CD4-positive, alpha-beta memory T cell (primary cell): ENCODE measurements at regions not wholly inside any gene's neighbourhood (a gene's known extent, or its start where the extent isn't known, plus 50 kb on each side); places are given as distances from the start of the nearest gene placed in this dataset.
A peak's percentile ranks its signal among the peaks of the same experiment; 100 is the strongest.

Experiments
- CTCF ChIA-PET: fragments of 350-600 bp; sonication (Branson Sonifier 250); formaldehyde crosslinking; loops from one replicate; lab custom pipeline; 2021; ENCODE audit warnings: inconsistent platforms; ENCODE audit not compliant: partially characterized antibody; lab: Charles Lee
- POLR2A ChIA-PET: fragments of 350-600 bp; sonication (Branson Sonifier 250); formaldehyde crosslinking; loops from one replicate; lab custom pipeline; 2021; ENCODE audit not compliant: partially characterized antibody; lab: Charles Lee
- DNase-seq, 5 donors: peaks; one replicate each; pipeline versions ENCODE4 v3.0.0 to v3.0.0-alpha.2; 2020 to 2022; ENCODE audit warnings: mixed read lengths in 1 of 5
- H3K27ac ChIP-seq: one replicate; pipeline ENCODE4 v1.7.0; 2013; ENCODE audit warnings: low read depth, low read length
- H3K27me3 ChIP-seq: 2 replicates; pipeline ENCODE4 v1.7.0; 2013; ENCODE audit warnings: mild to moderate bottlenecking, low read length, moderate library complexity; ENCODE audit not compliant: insufficient read depth
- H3K36me3 ChIP-seq: 2 replicates; pipeline ENCODE4 v1.7.0; 2013; ENCODE audit warnings: mild to moderate bottlenecking, low read length, moderate library complexity; ENCODE audit not compliant: insufficient read depth
- H3K4me1 ChIP-seq: 2 replicates; pipeline ENCODE4 v1.7.0; 2013; ENCODE audit warnings: mild to moderate bottlenecking, low read length, moderate library complexity; ENCODE audit not compliant: insufficient read depth
- H3K4me3 ChIP-seq, 2 donors: one replicate each; pipeline ENCODE4 v1.7.0; 2013; ENCODE audit warnings: low read length in 2 of 2, mild to moderate bottlenecking in 1 of 2
- H3K9me3 ChIP-seq, 2 donors: one replicate each; pipeline ENCODE4 v1.7.0; 2013; ENCODE audit warnings: low read length in 2 of 2, control low read depth in 1 of 2; ENCODE audit not compliant: control insufficient read depth in 1 of 2
- H3K27ac Mint-ChIP-seq, 7 donors: one replicate each; pipeline ENCODE4 v1.8.0; 2020 to 2021; ENCODE audit warnings: mixed read lengths in 7 of 7, mild to moderate bottlenecking in 6 of 7, inconsistent platforms in 3 of 7, moderate library complexity in 3 of 7
- H3K27me3 Mint-ChIP-seq, 2 donors: one replicate each; pipeline ENCODE4 v1.8.0; 2020 to 2021; ENCODE audit warnings: mixed read lengths in 2 of 2
- H3K36me3 Mint-ChIP-seq, 2 donors: one replicate each; pipeline ENCODE4 v1.8.0; 2020 to 2021; ENCODE audit warnings: mixed read lengths in 2 of 2, inconsistent platforms in 1 of 2, mild to moderate bottlenecking in 1 of 2
- H3K4me1 Mint-ChIP-seq, 4 donors: one replicate each; pipeline ENCODE4 v1.8.0; 2020 to 2021; ENCODE audit warnings: mixed read lengths in 4 of 4, mild to moderate bottlenecking in 1 of 4
- H3K4me3 Mint-ChIP-seq, 8 donors: one replicate each; pipeline ENCODE4 v1.8.0; 2020 to 2021; ENCODE audit warnings: mixed read lengths in 8 of 8, mild to moderate bottlenecking in 7 of 8, moderate library complexity in 6 of 8, inconsistent platforms in 3 of 8
- H3K9me3 Mint-ChIP-seq, 8 donors: one replicate each; pipeline ENCODE4 v1.8.0; 2020 to 2021; ENCODE audit warnings: mixed read lengths in 8 of 8, mild to moderate bottlenecking in 5 of 8, inconsistent platforms in 3 of 8, moderate library complexity in 1 of 8
- intact Hi-C: fragments of 100-400 bp; cut with micrococcal nuclease; formaldehyde crosslinking; loops from one replicate; pipeline ENCODE4 v1.15.1; 2023

- no peak overlapping the region for H3K27ac Mint-ChIP-seq
- no peak overlapping the region for H3K4me3 ChIP-seq
- POLR2A ChIA-PET: no interaction called here
- no peaks in the 10 kb centered on the region for H3K27me3 ChIP-seq
- H3K27me3 Mint-ChIP-seq: peaks cover 1% of the 10 kb centered on the region in 2 donors
- no peaks in the 10 kb centered on the region for H3K36me3 Mint-ChIP-seq
- no peaks in the 10 kb centered on the region for H3K9me3 Mint-ChIP-seq
- H3K4me1 ChIP-seq: peaks cover 18% of the 10 kb centered on the region
- H3K9me3 ChIP-seq: no peaks in the 10 kb centered on the region
- H3K4me3 Mint-ChIP-seq: no peak overlapping the region
- no peaks in the 10 kb centered on the region for H3K36me3 ChIP-seq
- intact Hi-C loops: no loop called here
- no peak overlapping the region for H3K27ac ChIP-seq
- no peak for DNase-seq
- peaks cover 15 to 36% (median 27%) of the 10 kb centered on the region in 4 donors for H3K4me1 Mint-ChIP-seq
- CTCF ChIA-PET: no interaction called here
These were observed 58.1 kb upstream of the ABCA1 start for GRCh38 chr9:104986096-104986495.

- Histone ChIP-seq H3K9me3 (no peaks in the 10 kb centered on the region), H3K27ac (no peak overlapping the region), H3K4me3 (no peak overlapping the region), H3K4me1 (peaks cover 32% of the 10 kb centered on the region), H3K36me3 (no peaks in the 10 kb centered on the region), H3K27me3 (no peaks in the 10 kb centered on the region)
- no peak for DNase-seq
- ChIA-PET POLR2A (no interaction called here), CTCF (no interaction called here)
- intact Hi-C loops: no loop called here
- Mint-ChIP-seq H3K27me3 (peaks cover 0 to 1% of the 10 kb centered on the region in 2 donors), H3K4me1 (peaks cover 24 to 50% (median 39%) of the 10 kb centered on the region in 4 donors), H3K9me3 (no peaks in the 10 kb centered on the region), H3K27ac (no peak overlapping the region), H3K36me3 (no peaks in the 10 kb centered on the region), H3K4me3 (no peak overlapping the region)
These were observed 59.8 kb upstream of the ABCA1 start for GRCh38 chr9:104987743-104988142.

- no peaks in the 10 kb centered on the region for H3K36me3 ChIP-seq
- no peak for DNase-seq
- intact Hi-C loops: no loop called here
- ChIA-PET CTCF (interaction anchor here (0.9 kb wide), 1 partner anchor 138 kb away, joined by 3 read pairs; no protein-coding TSS in a partner anchor), POLR2A (interaction anchor here (0.5 kb wide), 1 partner anchor 125 kb away, joined by 3 read pairs; no protein-coding TSS in a partner anchor)
- H3K27me3 ChIP-seq: no peaks in the 10 kb centered on the region
- H3K9me3 Mint-ChIP-seq: no peaks in the 10 kb centered on the region
- H3K4me3 ChIP-seq: no peak overlapping the region
- H3K27me3 Mint-ChIP-seq: peaks cover 0 to 1% of the 10 kb centered on the region in 2 donors
- no peak overlapping the region for H3K27ac Mint-ChIP-seq
- peaks cover 28 to 56% (median 44%) of the 10 kb centered on the region in 4 donors for H3K4me1 Mint-ChIP-seq
- no peak overlapping the region for H3K27ac ChIP-seq
- H3K9me3 ChIP-seq: no peaks in the 10 kb centered on the region
- peaks cover 40% of the 10 kb centered on the region for H3K4me1 ChIP-seq
- H3K36me3 Mint-ChIP-seq: no peaks in the 10 kb centered on the region
- H3K4me3 Mint-ChIP-seq: no peak overlapping the region
These were observed 60.6 kb upstream of the ABCA1 start for GRCh38 chr9:104988539-104988938.

DNA sequence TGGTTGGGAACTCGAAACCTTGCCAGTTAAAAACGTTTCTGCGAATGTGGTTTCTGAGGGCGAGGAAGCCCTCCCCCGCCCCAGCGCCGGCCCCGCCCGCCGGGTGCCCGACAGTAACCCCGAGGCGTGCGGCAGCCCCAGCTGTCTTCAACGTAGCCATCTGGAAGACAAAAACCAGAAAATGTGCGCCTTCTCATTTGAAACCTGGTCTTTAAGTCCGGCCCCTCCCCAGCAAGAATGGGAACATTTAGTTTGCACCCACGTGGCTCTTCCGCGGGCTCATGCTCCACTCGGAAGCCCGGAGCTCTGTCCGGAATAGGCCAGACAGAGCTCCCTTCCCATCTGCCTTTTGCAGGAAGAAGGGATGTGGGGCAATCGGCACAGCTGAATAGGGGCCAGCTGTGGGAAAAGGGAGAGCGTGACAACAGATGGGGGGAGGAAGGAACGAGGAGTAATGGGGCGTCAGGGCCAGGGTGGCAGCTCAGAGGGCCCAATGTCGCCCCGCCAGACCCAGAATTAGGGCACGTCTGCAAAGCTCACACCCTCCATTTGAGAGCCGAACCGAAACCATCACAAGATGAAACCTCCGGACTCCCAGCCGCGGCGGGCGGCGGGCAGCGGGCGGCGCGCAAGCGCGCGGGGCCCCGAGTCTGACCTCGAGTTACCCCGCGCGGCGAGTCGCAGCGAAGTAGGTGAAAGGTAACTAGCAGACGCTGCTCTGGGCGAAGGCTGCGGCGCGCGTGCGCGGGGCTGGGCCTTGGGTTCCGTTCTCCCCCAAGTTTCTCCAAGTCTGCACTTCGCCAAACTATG, 63.4 kb upstream of the ABCA1 start:
- Histone ChIP-seq H3K36me3 (no peaks in the 10 kb centered on the region), H3K4me1 (peaks cover 38% of the 10 kb centered on the region), H3K27me3 (no peaks in the 10 kb centered on the region), H3K27ac (peak overlapping the region; percentile 76), H3K9me3 (no peaks in the 10 kb centered on the region), H3K4me3 (peak overlapping the region; percentile 94 to 98)
- ChIA-PET POLR2A (interaction anchor here (0.8 to 2.8 kb wide), 10 partner anchors 8 to 253 kb away, joined by 3 to 9 read pairs (median 4); partner anchors contain the start of genes ABCA1, NIPSNAP3A and SLC44A1), CTCF (interaction anchor here (0.5 to 1.2 kb wide), 3 partner anchors 18 to 246 kb away, joined by 3 to 4 read pairs (median 3); no protein-coding TSS in a partner anchor)
- DNase-seq: peak; percentile 85 to 88 (median 88)
- Mint-ChIP-seq H3K9me3 (no peaks in the 10 kb centered on the region), H3K4me1 (peaks cover 21 to 45% (median 33%) of the 10 kb centered on the region in 4 donors), H3K27ac (peak overlapping the region; percentile 96 to 99 (median 98)), H3K4me3 (peak overlapping the region; percentile 87 to 94 (median 92)), H3K27me3 (peaks cover 0 to 1% of the 10 kb centered on the region in 2 donors), H3K36me3 (no peaks in the 10 kb centered on the region)
- intact Hi-C loops: loop anchor here (2.0 to 5.0 kb wide), 7 partner anchors 23 to 703 kb away; partner anchors contain the start of genes SLC44A1 and TMEM38B

DNA sequence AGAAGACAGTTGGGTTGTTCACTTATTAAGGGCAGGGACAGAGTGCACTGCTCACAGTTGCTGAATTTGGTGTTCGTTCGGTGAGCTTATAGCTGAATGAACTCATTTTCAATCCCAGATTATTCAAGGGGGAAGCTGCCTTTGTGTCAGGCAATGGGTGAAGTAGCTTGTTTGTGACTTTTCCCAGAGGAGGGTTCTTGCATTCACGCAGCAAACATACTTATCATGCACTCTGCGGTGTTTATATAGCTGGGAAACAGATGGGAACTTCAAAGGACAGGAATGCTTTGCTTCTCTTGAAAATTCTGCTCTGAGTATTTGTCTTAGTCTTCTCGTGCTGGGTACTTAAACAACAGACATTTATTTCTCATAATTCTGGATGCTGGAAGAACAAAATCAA, 64.7 kb upstream of the ABCA1 start:
- H3K27me3 ChIP-seq: no peaks in the 10 kb centered on the region
- H3K36me3 ChIP-seq: no peaks in the 10 kb centered on the region
- H3K9me3 Mint-ChIP-seq: no peaks in the 10 kb centered on the region
- intact Hi-C loops: loop anchor here (5.0 kb wide), 2 partner anchors 165 to 250 kb away; partner anchors contain the start of gene SLC44A1
- CTCF ChIA-PET: interaction anchor here (1.0 kb wide), 1 partner anchor 25 kb away, joined by 8 read pairs; no protein-coding TSS in a partner anchor
- DNase-seq: no peak
- no peak overlapping the region for H3K4me3 ChIP-seq
- H3K27ac ChIP-seq: no peak overlapping the region
- H3K36me3 Mint-ChIP-seq: no peaks in the 10 kb centered on the region
- peaks cover 38% of the 10 kb centered on the region for H3K4me1 ChIP-seq
- H3K27me3 Mint-ChIP-seq: peaks cover 0 to 1% of the 10 kb centered on the region in 2 donors
- H3K27ac Mint-ChIP-seq: peak overlapping the region; percentile 75 to 99 (median 98)
- peak overlapping the region; percentile 3 to 94 (median 88) for H3K4me3 Mint-ChIP-seq
- POLR2A ChIA-PET: interaction anchor here (1.0 to 2.8 kb wide), 2 partner anchors 24 to 251 kb away, joined by 4 to 9 read pairs; partner anchors contain the start of gene SLC44A1
- H3K9me3 ChIP-seq: no peaks in the 10 kb centered on the region
- peaks cover 21 to 45% (median 33%) of the 10 kb centered on the region in 4 donors for H3K4me1 Mint-ChIP-seq

DNA sequence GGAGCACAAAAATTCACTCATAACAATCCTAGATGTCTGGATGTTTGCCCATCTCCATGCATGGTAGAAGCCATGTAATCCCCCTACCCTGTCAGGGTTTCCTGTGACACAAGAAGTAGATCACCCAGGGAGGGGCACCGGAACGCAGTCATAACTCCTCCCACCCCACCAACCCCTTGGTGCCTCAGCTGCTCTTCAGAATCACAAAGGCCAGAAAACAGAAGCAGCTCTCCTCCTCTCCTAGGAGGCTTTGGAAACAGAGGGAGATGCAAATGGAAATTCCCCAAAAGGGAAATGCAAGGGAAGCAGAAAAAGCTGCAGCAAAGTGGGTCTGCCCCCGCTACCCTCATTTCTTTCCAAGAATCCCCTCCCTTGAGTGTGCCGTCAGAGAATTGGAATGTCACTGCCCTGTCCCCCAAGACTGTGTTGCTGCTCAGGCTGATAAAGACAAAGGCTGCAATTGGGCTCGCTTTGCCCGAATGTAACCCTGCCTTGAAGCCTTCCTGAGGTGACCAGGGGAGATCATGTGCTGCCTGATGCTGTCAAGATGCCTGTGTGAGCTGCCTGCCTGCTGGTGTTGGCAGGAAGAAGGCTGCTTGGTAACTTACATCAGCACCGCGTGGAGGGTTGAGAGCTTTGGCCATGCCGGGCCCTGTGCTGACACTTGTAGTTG, 65.5 kb upstream of the ABCA1 start:
- peak in 3 of 5 donors; percentile 18 to 47 (median 19) for DNase-seq

More for the DNA sequence above, 65.5 kb upstream of the ABCA1 start:
- Histone ChIP-seq H3K9me3 (no peaks in the 10 kb centered on the region), H3K4me1 (peaks cover 38% of the 10 kb centered on the region), H3K4me3 (no peak overlapping the region), H3K27ac (no peak overlapping the region), H3K36me3 (no peaks in the 10 kb centered on the region), H3K27me3 (no peaks in the 10 kb centered on the region)
- H3K27ac Mint-ChIP-seq: peak overlapping the region in 5 of 7 donors; percentile 44 to 99 (median 83)
- H3K9me3 Mint-ChIP-seq: no peaks in the 10 kb centered on the region
- peak overlapping the region in 6 of 8 donors; percentile 3 to 94 (median 31) for H3K4me3 Mint-ChIP-seq
- ChIA-PET POLR2A (interaction anchor here (1.0 to 2.8 kb wide), 2 partner anchors 25 to 251 kb away, joined by 4 to 9 read pairs; partner anchors contain the start of gene SLC44A1), CTCF (no interaction called here)
- H3K36me3 Mint-ChIP-seq: no peaks in the 10 kb centered on the region
- peaks cover 21 to 45% (median 32%) of the 10 kb centered on the region in 4 donors for H3K4me1 Mint-ChIP-seq
- intact Hi-C loops: loop anchor here (5.0 kb wide), 2 partner anchors 164 to 249 kb away; partner anchors contain the start of gene SLC44A1
- H3K27me3 Mint-ChIP-seq: peaks cover 0 to 1% of the 10 kb centered on the region in 2 donors
